OCI-LY7 (cell line): ENCODE measurements at regions not wholly inside any gene's neighbourhood (a gene's known extent, or its start where the extent isn't known, plus 50 kb on each side); places are given as distances from the start of the nearest gene placed in this dataset.

Source experiments
- EZH2phosphoT487 ChIP-seq: fragments of 200-600 bp; sonication (generic); IDR thresholded peaks from 2 replicates; pipeline ENCODE4 v1.6.1; 2018; ENCODE audit warnings: low read depth, borderline replicate concordance, mild to moderate bottlenecking, mixed run types, antibody characterized with exemption, low read length, moderate library complexity, mixed read lengths
- TF ChIP-seq, protein P1 (sequence below): fragments of 200-600 bp; sonication (generic); conservative IDR thresholded peaks from 2 replicates; pipeline ENCODE4 v1.5.1; 2014; ENCODE audit warnings: mild to moderate bottlenecking, antibody characterized with exemption, low read length, moderate library complexity, mixed read lengths

DNA sequence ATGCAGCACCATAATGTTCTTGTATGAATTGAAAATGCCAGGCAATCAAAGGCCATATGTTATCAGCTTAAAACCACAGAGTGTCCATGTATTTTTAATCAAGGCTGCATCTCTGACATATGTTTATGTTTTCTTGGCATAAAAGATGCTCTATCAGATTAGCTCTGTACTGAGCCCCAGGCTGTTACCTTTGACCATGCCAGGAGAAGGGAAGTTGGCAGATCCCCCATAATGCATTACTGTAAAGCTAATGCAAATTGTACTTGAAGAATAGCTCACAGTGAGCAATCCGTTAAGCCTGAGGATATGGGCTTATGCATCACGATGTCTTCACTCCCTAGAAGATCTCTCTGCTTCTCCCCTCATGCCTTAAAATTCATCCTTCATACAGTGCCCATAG, 414.4 kb downstream of the BRINP1 start:
- TF ChIP-seq, protein P1, sequence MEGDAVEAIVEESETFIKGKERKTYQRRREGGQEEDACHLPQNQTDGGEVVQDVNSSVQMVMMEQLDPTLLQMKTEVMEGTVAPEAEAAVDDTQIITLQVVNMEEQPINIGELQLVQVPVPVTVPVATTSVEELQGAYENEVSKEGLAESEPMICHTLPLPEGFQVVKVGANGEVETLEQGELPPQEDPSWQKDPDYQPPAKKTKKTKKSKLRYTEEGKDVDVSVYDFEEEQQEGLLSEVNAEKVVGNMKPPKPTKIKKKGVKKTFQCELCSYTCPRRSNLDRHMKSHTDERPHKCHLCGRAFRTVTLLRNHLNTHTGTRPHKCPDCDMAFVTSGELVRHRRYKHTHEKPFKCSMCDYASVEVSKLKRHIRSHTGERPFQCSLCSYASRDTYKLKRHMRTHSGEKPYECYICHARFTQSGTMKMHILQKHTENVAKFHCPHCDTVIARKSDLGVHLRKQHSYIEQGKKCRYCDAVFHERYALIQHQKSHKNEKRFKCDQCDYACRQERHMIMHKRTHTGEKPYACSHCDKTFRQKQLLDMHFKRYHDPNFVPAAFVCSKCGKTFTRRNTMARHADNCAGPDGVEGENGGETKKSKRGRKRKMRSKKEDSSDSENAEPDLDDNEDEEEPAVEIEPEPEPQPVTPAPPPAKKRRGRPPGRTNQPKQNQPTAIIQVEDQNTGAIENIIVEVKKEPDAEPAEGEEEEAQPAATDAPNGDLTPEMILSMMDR: no peak
- no peak for TF ChIP-seq EZH2phosphoT487
